Testis (tissue), 2 donors: ENCODE measurements at regions not wholly inside any gene's neighbourhood (a gene's known extent, or its start where the extent isn't known, plus 50 kb on each side); places are given as distances from the start of the nearest gene placed in this dataset.

Source experiments
- DNase-seq: peaks from one replicate; pipeline ENCODE4 v3.0.0-alpha.2; 2019
- H3K27ac ChIP-seq, 2 donors: fragments of 200-600 bp; sonication (generic); one replicate each; pipeline ENCODE4 v1.5.1; 2019
- H3K27me3 ChIP-seq: fragments of 200-600 bp; sonication (generic); one replicate; pipeline ENCODE4 v1.5.1; 2019
- H3K36me3 ChIP-seq: fragments of 200-600 bp; sonication (generic); one replicate; pipeline ENCODE4 v1.5.1; 2017; ENCODE audit warnings: low read depth; ENCODE audit errors: missing control alignments
- H3K4me1 ChIP-seq: fragments of 200-600 bp; sonication (generic); one replicate; pipeline ENCODE4 v1.5.1; 2019
- H3K4me3 ChIP-seq, 2 donors: fragments of 200-600 bp; sonication (generic); one replicate each; pipeline ENCODE4 v1.5.1; 2017 to 2019
- H3K9me3 ChIP-seq: fragments of 200-600 bp; sonication (generic); one replicate; pipeline ENCODE4 v1.5.1; 2017
- POLR2A ChIP-seq: fragments of 450-650 bp; IDR thresholded peaks from one replicate; pipeline ENCODE4 v1.6.1; 2017; ENCODE audit warnings: antibody characterized with exemption, mild to moderate bottlenecking, moderate library complexity
- WGBS, 2 donors: methylation state at CpG; one replicate each; pipeline ENCODE4 v1.1.5; 2018; 5-methylcytosine and 5-hydroxymethylcytosine counted together
- intact Hi-C: fragments of 100-400 bp; cut with DNase I; formaldehyde crosslinking; loops from one replicate; pipeline ENCODE4 v1.15.1; 2023; ENCODE audit warnings: low total_unique reads
- TF ChIP-seq, protein P1 (sequence below), 3 experiments: fragments of 450-650 bp in 2 of 3; fragments of 200-600 bp in 1 of 3; sonication (generic) in 1 of 3; IDR thresholded peaks; one replicate each; pipeline ENCODE4 v1.5.1; 2016 to 2019; ENCODE audit warnings: antibody characterized with exemption in 3 of 3, mild to moderate bottlenecking in 2 of 3, moderate library complexity in 1 of 3

DNA sequence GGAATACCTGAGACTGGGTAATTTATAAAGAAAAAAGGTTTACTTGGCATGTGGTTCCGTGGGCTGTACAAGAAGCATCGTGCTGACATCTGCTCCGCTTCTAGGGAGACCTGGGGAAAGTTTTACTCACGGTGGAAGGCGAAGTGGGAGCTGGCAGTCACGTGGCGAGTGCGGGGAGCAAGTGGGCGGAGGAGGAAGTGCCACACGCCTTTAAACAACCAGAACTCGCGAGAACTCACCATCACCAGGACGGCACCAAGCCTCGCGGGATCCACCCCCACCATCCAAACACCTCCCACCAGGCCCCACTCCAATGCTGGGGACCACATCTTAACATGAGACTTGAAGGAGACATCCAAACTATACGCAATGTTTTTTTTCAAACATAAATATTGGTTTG is 406.2 kb upstream of the IRX4 start:
- WGBS, 2 donors = 73 to 74% methylated on average over 13 to 16 of the region's 16 CpGs
- no peaks in the 10 kb centered on the region for H3K27me3 ChIP-seq
- no peaks in the 10 kb centered on the region for H3K4me1 ChIP-seq
- no peaks in the 10 kb centered on the region for H3K36me3 ChIP-seq
- TF ChIP-seq POLR2A = no peak
- intact Hi-C loops = no loop called here
- H3K9me3 ChIP-seq = no peaks in the 10 kb centered on the region
- H3K27ac ChIP-seq = no peak overlapping the region
- DNase-seq = no peak
- no peak overlapping the region for H3K4me3 ChIP-seq

- intact Hi-C loops = no loop called here
- no peak for DNase-seq
- Histone ChIP-seq H3K27ac (no peak overlapping the region), H3K27me3 (no peaks in the 10 kb centered on the region), H3K4me1 (no peaks in the 10 kb centered on the region), H3K36me3 (no peaks in the 10 kb centered on the region), H3K4me3 (no peak overlapping the region), H3K9me3 (no peaks in the 10 kb centered on the region)
- no peak for TF ChIP-seq POLR2A
- TF ChIP-seq, protein P1, sequence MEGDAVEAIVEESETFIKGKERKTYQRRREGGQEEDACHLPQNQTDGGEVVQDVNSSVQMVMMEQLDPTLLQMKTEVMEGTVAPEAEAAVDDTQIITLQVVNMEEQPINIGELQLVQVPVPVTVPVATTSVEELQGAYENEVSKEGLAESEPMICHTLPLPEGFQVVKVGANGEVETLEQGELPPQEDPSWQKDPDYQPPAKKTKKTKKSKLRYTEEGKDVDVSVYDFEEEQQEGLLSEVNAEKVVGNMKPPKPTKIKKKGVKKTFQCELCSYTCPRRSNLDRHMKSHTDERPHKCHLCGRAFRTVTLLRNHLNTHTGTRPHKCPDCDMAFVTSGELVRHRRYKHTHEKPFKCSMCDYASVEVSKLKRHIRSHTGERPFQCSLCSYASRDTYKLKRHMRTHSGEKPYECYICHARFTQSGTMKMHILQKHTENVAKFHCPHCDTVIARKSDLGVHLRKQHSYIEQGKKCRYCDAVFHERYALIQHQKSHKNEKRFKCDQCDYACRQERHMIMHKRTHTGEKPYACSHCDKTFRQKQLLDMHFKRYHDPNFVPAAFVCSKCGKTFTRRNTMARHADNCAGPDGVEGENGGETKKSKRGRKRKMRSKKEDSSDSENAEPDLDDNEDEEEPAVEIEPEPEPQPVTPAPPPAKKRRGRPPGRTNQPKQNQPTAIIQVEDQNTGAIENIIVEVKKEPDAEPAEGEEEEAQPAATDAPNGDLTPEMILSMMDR (IDR thresholded peaks at IDR 0.05) = no peak
- WGBS, 2 donors = 80% methylated on average over 9 to 11 of the region's 11 CpGs
Measured at GRCh38 chr5:2288466-2288865, 405.7 kb upstream of the IRX4 start.

DNA sequence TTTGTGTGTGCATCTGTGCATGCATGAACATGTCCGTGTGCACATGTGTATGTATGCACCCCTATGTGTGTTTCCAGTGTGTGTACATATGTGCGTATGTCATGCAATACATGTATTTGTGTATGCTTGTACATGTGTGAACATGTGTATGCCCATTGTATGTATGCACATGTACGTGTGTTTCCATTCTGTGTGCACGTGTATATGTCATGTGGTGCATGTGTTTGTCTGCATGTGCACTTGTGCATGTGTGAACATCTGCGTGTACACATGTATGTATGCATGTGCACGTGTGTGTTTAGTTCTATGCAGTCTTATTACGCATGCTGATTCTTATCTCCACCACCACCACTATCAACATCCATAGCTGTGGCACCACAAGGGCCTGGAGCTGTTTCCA is 403.5 kb upstream of the IRX4 start:
- DNase-seq = no peak
- Histone ChIP-seq H3K27ac (no peak overlapping the region), H3K36me3 (no peaks in the 10 kb centered on the region), H3K4me1 (no peaks in the 10 kb centered on the region), H3K9me3 (no peaks in the 10 kb centered on the region), H3K27me3 (no peaks in the 10 kb centered on the region), H3K4me3 (no peak overlapping the region)
- no peak for TF ChIP-seq POLR2A
- TF ChIP-seq, protein P1 (IDR thresholded peaks at IDR 0.05) = no peak
- WGBS, 2 donors = 81 to 95% methylated on average over 7 of the region's 7 CpGs
- intact Hi-C loops = no loop called here

GRCh38 chr5:2284678-2285077 is 402.0 kb upstream of the IRX4 start:
- intact Hi-C loops = no loop called here
- no peak overlapping the region for H3K27ac ChIP-seq
- H3K27me3 ChIP-seq = no peaks in the 10 kb centered on the region
- no peaks in the 10 kb centered on the region for H3K4me1 ChIP-seq
- WGBS, 2 donors = 80 to 83% methylated on average over 8 of the region's 8 CpGs
- H3K4me3 ChIP-seq = no peak overlapping the region
- H3K9me3 ChIP-seq = no peaks in the 10 kb centered on the region
- no peak for TF ChIP-seq POLR2A
- TF ChIP-seq, protein P1 (IDR thresholded peaks at IDR 0.05) = no peak
- DNase-seq = no peak
- no peaks in the 10 kb centered on the region for H3K36me3 ChIP-seq

- Histone ChIP-seq H3K27ac (no peak overlapping the region), H3K4me1 (no peaks in the 10 kb centered on the region), H3K27me3 (no peaks in the 10 kb centered on the region), H3K9me3 (no peaks in the 10 kb centered on the region), H3K4me3 (no peak overlapping the region), H3K36me3 (no peaks in the 10 kb centered on the region)
- WGBS, 2 donors = 89 to 95% methylated on average over 7 to 10 of the region's 10 CpGs
- DNase-seq = no peak
- intact Hi-C loops = no loop called here
- TF ChIP-seq, protein P1 (IDR thresholded peaks at IDR 0.05) = no peak
- TF ChIP-seq POLR2A = no peak
Measured at GRCh38 chr5:2283481-2284045, 400.8 kb upstream of the IRX4 start.
